ENCODE measurements at regions not wholly inside any gene's neighbourhood (a gene's known extent, or its start where the extent isn't known, plus 50 kb on each side); places are given as distances from the start of the nearest gene placed in this dataset.

- CTCF ChIA-PET, result no interaction called here
- POLR2A ChIA-PET, result no interaction called here
- no peak for DNase-seq (ENCODE audit: extremely low spot score)
Measured at GRCh38 chr7:94170836-94171235, 166.7 kb upstream of the BET1 start.

GRCh38 chr7:94173436-94173835, 169.3 kb upstream of the BET1 start:
- POLR2A ChIA-PET, result no interaction called here
- TF ChIP-seq NFRKB (IDR thresholded peaks at IDR 0.05) (no peak), ELF4 (IDR thresholded peaks at IDR 0.05) (no peak), SP1 (IDR thresholded peaks at IDR 0.05) (no peak), BHLHE40 (IDR thresholded peaks at IDR 0.05; ENCODE audit: borderline replicate concordance) (no peak), LEF1 (IDR thresholded peaks at IDR 0.05; ENCODE audit: borderline replicate concordance) (no peak), FOXA1 (IDR thresholded peaks at IDR 0.05) (no peak), TARDBP (IDR thresholded peaks at IDR 0.05) (no peak), L3MBTL2 (conservative IDR thresholded peaks at IDR 0.05) (no peak)
- TF ChIP-seq, protein P1, sequence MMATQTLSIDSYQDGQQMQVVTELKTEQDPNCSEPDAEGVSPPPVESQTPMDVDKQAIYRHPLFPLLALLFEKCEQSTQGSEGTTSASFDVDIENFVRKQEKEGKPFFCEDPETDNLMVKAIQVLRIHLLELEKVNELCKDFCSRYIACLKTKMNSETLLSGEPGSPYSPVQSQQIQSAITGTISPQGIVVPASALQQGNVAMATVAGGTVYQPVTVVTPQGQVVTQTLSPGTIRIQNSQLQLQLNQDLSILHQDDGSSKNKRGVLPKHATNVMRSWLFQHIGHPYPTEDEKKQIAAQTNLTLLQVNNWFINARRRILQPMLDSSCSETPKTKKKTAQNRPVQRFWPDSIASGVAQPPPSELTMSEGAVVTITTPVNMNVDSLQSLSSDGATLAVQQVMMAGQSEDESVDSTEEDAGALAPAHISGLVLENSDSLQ (IDR thresholded peaks at IDR 0.05), result no peak
- CTCF ChIA-PET, result no interaction called here
- no peak for DNase-seq (ENCODE audit: extremely low spot score)

More at GRCh38 chr7:94170836-94171235, 166.7 kb upstream of the BET1 start:
- TF ChIP-seq NFRKB (IDR thresholded peaks at IDR 0.05) (no peak), ZNF384 (IDR thresholded peaks at IDR 0.05) (no peak)

DNA sequence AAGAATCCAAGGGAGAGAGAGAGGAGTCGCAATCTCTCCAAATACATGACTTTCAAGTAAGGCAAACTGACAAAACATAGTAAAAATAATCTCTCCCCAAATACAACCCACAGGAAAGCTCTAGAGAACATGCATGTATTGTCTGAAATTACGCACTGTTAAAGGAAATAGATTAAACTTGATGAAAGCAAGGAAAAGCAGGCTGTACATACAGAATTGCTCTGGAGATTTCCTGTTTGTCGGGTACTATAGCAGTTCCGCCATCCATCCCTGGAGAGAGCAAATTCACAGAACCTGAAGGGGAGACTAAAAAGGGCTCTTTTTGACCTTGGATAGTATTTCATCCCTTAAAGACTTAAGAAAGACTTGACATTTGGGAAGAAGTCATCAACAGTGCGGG, 170.2 kb upstream of the BET1 start:
- no peak for DNase-seq (ENCODE audit: extremely low spot score)
- ChIA-PET POLR2A (no interaction called here), CTCF (no interaction called here)
- TF ChIP-seq ELF4 (IDR thresholded peaks at IDR 0.05), result no peak
- TF ChIP-seq, protein P1 (IDR thresholded peaks at IDR 0.05), result no peak
- no peak for TF ChIP-seq NFRKB (IDR thresholded peaks at IDR 0.05)
- TF ChIP-seq FOXK2 (IDR thresholded peaks at IDR 0.05), result no peak
- no peak for TF ChIP-seq SP1 (IDR thresholded peaks at IDR 0.05)
- TF ChIP-seq FOXM1 (IDR thresholded peaks at IDR 0.05; ENCODE audit: borderline replicate concordance), result no peak
- no peak for TF ChIP-seq SUZ12 (IDR thresholded peaks at IDR 0.05)
- no peak for TF ChIP-seq ZNF384 (IDR thresholded peaks at IDR 0.05)
- TF ChIP-seq TARDBP (IDR thresholded peaks at IDR 0.05), result no peak
- no peak for TF ChIP-seq CTBP1 (IDR thresholded peaks at IDR 0.05; ENCODE audit: borderline replicate concordance)
- TF ChIP-seq LEF1 (IDR thresholded peaks at IDR 0.05; ENCODE audit: borderline replicate concordance), result no peak
- no peak for TF ChIP-seq HDGF (IDR thresholded peaks at IDR 0.05; ENCODE audit: borderline replicate concordance)
- TF ChIP-seq L3MBTL2 (conservative IDR thresholded peaks at IDR 0.05), result no peak
- TF ChIP-seq BHLHE40 (IDR thresholded peaks at IDR 0.05; ENCODE audit: borderline replicate concordance), result no peak
- no peak for TF ChIP-seq ARNT (IDR thresholded peaks at IDR 0.05)

- no peak for DNase-seq (ENCODE audit: extremely low spot score)
- TF ChIP-seq CTBP1 (IDR thresholded peaks at IDR 0.05; ENCODE audit: borderline replicate concordance), result no peak
- no peak for TF ChIP-seq ZNF384 (IDR thresholded peaks at IDR 0.05)
- TF ChIP-seq HDGF (IDR thresholded peaks at IDR 0.05; ENCODE audit: borderline replicate concordance), result no peak
- no peak for TF ChIP-seq ELF4 (IDR thresholded peaks at IDR 0.05)
- TF ChIP-seq BHLHE40 (IDR thresholded peaks at IDR 0.05; ENCODE audit: borderline replicate concordance), result no peak
- TF ChIP-seq NFRKB (IDR thresholded peaks at IDR 0.05), result no peak
- no peak for TF ChIP-seq TARDBP (IDR thresholded peaks at IDR 0.05)
- no peak for TF ChIP-seq L3MBTL2 (conservative IDR thresholded peaks at IDR 0.05)
- no peak for TF ChIP-seq SUZ12 (IDR thresholded peaks at IDR 0.05)
- TF ChIP-seq FOXM1 (IDR thresholded peaks at IDR 0.05; ENCODE audit: borderline replicate concordance), result no peak
- no peak for TF ChIP-seq SP1 (IDR thresholded peaks at IDR 0.05)
- TF ChIP-seq ARNT (IDR thresholded peaks at IDR 0.05), result no peak
- TF ChIP-seq, protein P1 (IDR thresholded peaks at IDR 0.05), result no peak
- no peak for TF ChIP-seq FOXA1 (IDR thresholded peaks at IDR 0.05)
- no peak for TF ChIP-seq LEF1 (IDR thresholded peaks at IDR 0.05; ENCODE audit: borderline replicate concordance)
- no peak for TF ChIP-seq FOXK2 (IDR thresholded peaks at IDR 0.05)
- ChIA-PET POLR2A (no interaction called here), CTCF (no interaction called here)
Measured at GRCh38 chr7:94174956-94175355, 170.8 kb upstream of the BET1 start.

- CTCF ChIA-PET, result no interaction called here
- TF ChIP-seq L3MBTL2 (conservative IDR thresholded peaks at IDR 0.05), result no peak
- TF ChIP-seq CTBP1 (IDR thresholded peaks at IDR 0.05; ENCODE audit: borderline replicate concordance), result no peak
- no peak for TF ChIP-seq NFRKB (IDR thresholded peaks at IDR 0.05)
- no peak for TF ChIP-seq TARDBP (IDR thresholded peaks at IDR 0.05)
- TF ChIP-seq HDGF (IDR thresholded peaks at IDR 0.05; ENCODE audit: borderline replicate concordance), result no peak
- TF ChIP-seq FOXM1 (IDR thresholded peaks at IDR 0.05; ENCODE audit: borderline replicate concordance), result no peak
- DNase-seq (ENCODE audit: extremely low spot score), result no peak
- POLR2A ChIA-PET, result no interaction called here
Measured at GRCh38 chr7:94176694-94177200, 172.6 kb upstream of the BET1 start.

GRCh38 chr7:94177441-94177840, 173.3 kb upstream of the BET1 start:
- ChIA-PET POLR2A (no interaction called here), CTCF (no interaction called here)
- DNase-seq (ENCODE audit: extremely low spot score), result no peak
- no peak for TF ChIP-seq ELF4 (IDR thresholded peaks at IDR 0.05)

GRCh38 chr7:94178230-94178629, 174.1 kb upstream of the BET1 start:
- TF ChIP-seq FOXK2 (IDR thresholded peaks at IDR 0.05) (no peak), TARDBP (IDR thresholded peaks at IDR 0.05) (no peak), FOXA1 (IDR thresholded peaks at IDR 0.05) (no peak), ARNT (IDR thresholded peaks at IDR 0.05) (no peak), SP1 (IDR thresholded peaks at IDR 0.05) (no peak), ZNF384 (IDR thresholded peaks at IDR 0.05) (no peak), FOXM1 (IDR thresholded peaks at IDR 0.05; ENCODE audit: borderline replicate concordance) (no peak), NFRKB (IDR thresholded peaks at IDR 0.05) (no peak), ELF4 (IDR thresholded peaks at IDR 0.05) (no peak), LEF1 (IDR thresholded peaks at IDR 0.05; ENCODE audit: borderline replicate concordance) (no peak), BHLHE40 (IDR thresholded peaks at IDR 0.05; ENCODE audit: borderline replicate concordance) (no peak), SUZ12 (IDR thresholded peaks at IDR 0.05) (no peak), HDGF (IDR thresholded peaks at IDR 0.05; ENCODE audit: borderline replicate concordance) (no peak), CTBP1 (IDR thresholded peaks at IDR 0.05; ENCODE audit: borderline replicate concordance) (no peak), L3MBTL2 (conservative IDR thresholded peaks at IDR 0.05) (no peak)
- TF ChIP-seq, protein P1 (IDR thresholded peaks at IDR 0.05), result no peak
- DNase-seq (ENCODE audit: extremely low spot score), result no peak
- ChIA-PET POLR2A (no interaction called here), CTCF (no interaction called here)
